ENCODE measurements at regions not wholly inside any gene's neighbourhood (a gene's known extent, or its start where the extent isn't known, plus 50 kb on each side); places are given as distances from the start of the nearest gene placed in this dataset.

DNA sequence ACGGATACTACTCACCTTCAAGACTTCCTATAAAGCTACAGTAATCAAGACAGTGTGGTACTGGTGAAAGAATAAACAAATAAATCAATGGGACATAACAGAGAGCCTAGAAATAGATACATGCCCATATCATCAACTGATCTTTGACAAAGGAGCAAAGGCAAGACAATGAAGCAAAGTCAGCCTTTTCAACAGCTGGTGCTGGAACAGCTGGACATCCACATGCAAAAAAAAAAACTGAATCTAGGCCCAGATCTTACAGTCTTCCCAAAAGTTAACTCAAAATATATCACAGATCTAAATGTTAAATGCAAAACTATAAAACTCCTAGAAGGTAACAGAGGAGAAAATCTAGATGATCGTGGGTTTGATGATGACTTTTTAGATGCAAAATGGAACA is 170.3 kb downstream of the MIS18A start:
- Mint-ChIP-seq H3K4me1 (ENCODE audit: low read depth, unreplicated experiment) (no peaks in the 10 kb centered on the region), H3K27ac (ENCODE audit: unreplicated experiment) (no peak overlapping the region), H3K9me3 (ENCODE audit: unreplicated experiment) (peaks cover 11% of the 10 kb centered on the region), H3K27me3 (ENCODE audit: insufficient read depth, unreplicated experiment) (peaks cover 9% of the 10 kb centered on the region), H3K36me3 (ENCODE audit: insufficient read depth, unreplicated experiment) (no peaks in the 10 kb centered on the region), H3K4me3 (ENCODE audit: unreplicated experiment) (no peak overlapping the region)
- Histone ChIP-seq H3K27me3 (replicated peaks; ENCODE audit: control insufficient read depth, insufficient read depth, low read length) (no peaks in the 10 kb centered on the region), H3K9me3 (no peaks in the 10 kb centered on the region), H3K36me3 (ENCODE audit: control insufficient read depth, insufficient read depth, low read length) (no peaks in the 10 kb centered on the region), H3K4me1 (no peaks in the 10 kb centered on the region), H3K4me3 (ENCODE audit: low read depth, low read length) (no peak overlapping the region)
- intact Hi-C loops (cut with micrococcal nuclease; ENCODE audit: unreplicated experiment): no loop called here
- ChIA-PET POLR2A (no interaction called here), CTCF (no interaction called here)
- DNase-seq: no peak
- no TSS peak for BruUV-seq (replicated peaks)
- TF ChIP-seq CTCF (IDR thresholded peaks at IDR 0.05; ENCODE audit: insufficient read depth in 1 of 2, low read depth in 1 of 2, low read length in 1 of 2, severe bottlenecking in 1 of 2, unreplicated experiment in 1 of 2): no peak

GRCh38 chr21:32103361-32103760 is 175.5 kb downstream of the MIS18A start:
- H3K4me3 Mint-ChIP-seq (ENCODE audit: unreplicated experiment): no peak overlapping the region
- ChIA-PET POLR2A (no interaction called here), CTCF (no interaction called here)
- intact Hi-C loops (cut with micrococcal nuclease; ENCODE audit: unreplicated experiment): no loop called here
- H3K4me1 Mint-ChIP-seq (ENCODE audit: low read depth, unreplicated experiment): no peaks in the 10 kb centered on the region
- no peak overlapping the region for H3K4me3 ChIP-seq (ENCODE audit: low read depth, low read length)
- TF ChIP-seq CTCF (IDR thresholded peaks at IDR 0.05; ENCODE audit: insufficient read depth in 1 of 2, low read depth in 1 of 2, low read length in 1 of 2, severe bottlenecking in 1 of 2, unreplicated experiment in 1 of 2): no peak
- H3K27me3 Mint-ChIP-seq (ENCODE audit: insufficient read depth, unreplicated experiment): peaks cover 6% of the 10 kb centered on the region
- H3K36me3 ChIP-seq (ENCODE audit: control insufficient read depth, insufficient read depth, low read length): no peaks in the 10 kb centered on the region
- no peaks in the 10 kb centered on the region for H3K27me3 ChIP-seq (replicated peaks; ENCODE audit: control insufficient read depth, insufficient read depth, low read length)
- H3K9me3 Mint-ChIP-seq (ENCODE audit: unreplicated experiment): peaks cover 11% of the 10 kb centered on the region
- no peak for DNase-seq
- H3K36me3 Mint-ChIP-seq (ENCODE audit: insufficient read depth, unreplicated experiment): no peaks in the 10 kb centered on the region
- H3K4me1 ChIP-seq: no peaks in the 10 kb centered on the region
- no peak overlapping the region for H3K27ac Mint-ChIP-seq (ENCODE audit: unreplicated experiment)
- BruUV-seq (replicated peaks): no TSS peak
- H3K9me3 ChIP-seq: no peaks in the 10 kb centered on the region

DNA sequence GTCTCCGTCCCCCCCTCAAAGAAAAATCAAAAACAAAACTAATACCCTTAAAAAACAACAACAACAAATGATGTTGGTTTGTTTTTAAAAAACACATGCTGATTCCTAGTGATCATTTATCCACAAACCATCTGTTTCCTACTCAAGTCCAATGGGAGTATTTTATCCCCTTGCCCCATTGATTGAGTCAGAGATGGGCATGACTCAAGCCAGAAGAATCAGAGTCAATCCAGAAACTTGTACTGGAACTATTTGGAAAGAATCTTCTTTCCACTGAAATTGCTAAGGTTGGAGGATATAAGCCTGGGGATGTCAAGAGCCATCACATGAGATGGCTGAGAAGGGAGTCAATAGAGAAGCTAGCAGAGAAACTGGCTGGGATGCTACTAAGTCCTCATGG is 176.4 kb downstream of the MIS18A start:
- no peaks in the 10 kb centered on the region for H3K36me3 Mint-ChIP-seq (ENCODE audit: insufficient read depth, unreplicated experiment)

More for the DNA sequence above, 176.4 kb downstream of the MIS18A start:
- Mint-ChIP-seq H3K4me3 (ENCODE audit: unreplicated experiment) (no peak overlapping the region), H3K4me1 (ENCODE audit: low read depth, unreplicated experiment) (no peaks in the 10 kb centered on the region), H3K27me3 (ENCODE audit: insufficient read depth, unreplicated experiment) (peaks cover 6% of the 10 kb centered on the region), H3K27ac (ENCODE audit: unreplicated experiment) (no peak overlapping the region), H3K9me3 (ENCODE audit: unreplicated experiment) (peaks cover 11% of the 10 kb centered on the region)
- BruUV-seq (replicated peaks): no TSS peak
- no peak for TF ChIP-seq CTCF (IDR thresholded peaks at IDR 0.05; ENCODE audit: insufficient read depth in 1 of 2, low read depth in 1 of 2, low read length in 1 of 2, severe bottlenecking in 1 of 2, unreplicated experiment in 1 of 2)
- H3K36me3 ChIP-seq (ENCODE audit: control insufficient read depth, insufficient read depth, low read length): no peaks in the 10 kb centered on the region
- ChIA-PET CTCF (no interaction called here), POLR2A (no interaction called here)
- no peak for DNase-seq
- intact Hi-C loops (cut with micrococcal nuclease; ENCODE audit: unreplicated experiment): no loop called here
- no peaks in the 10 kb centered on the region for H3K9me3 ChIP-seq
- H3K4me3 ChIP-seq (ENCODE audit: low read depth, low read length): no peak overlapping the region
- H3K4me1 ChIP-seq: no peaks in the 10 kb centered on the region
- no peaks in the 10 kb centered on the region for H3K27me3 ChIP-seq (replicated peaks; ENCODE audit: control insufficient read depth, insufficient read depth, low read length)
